ENCODE measurements at regions not wholly inside any gene's neighbourhood (a gene's known extent, or its start where the extent isn't known, plus 50 kb on each side); places are given as distances from the start of the nearest gene placed in this dataset.

DNA sequence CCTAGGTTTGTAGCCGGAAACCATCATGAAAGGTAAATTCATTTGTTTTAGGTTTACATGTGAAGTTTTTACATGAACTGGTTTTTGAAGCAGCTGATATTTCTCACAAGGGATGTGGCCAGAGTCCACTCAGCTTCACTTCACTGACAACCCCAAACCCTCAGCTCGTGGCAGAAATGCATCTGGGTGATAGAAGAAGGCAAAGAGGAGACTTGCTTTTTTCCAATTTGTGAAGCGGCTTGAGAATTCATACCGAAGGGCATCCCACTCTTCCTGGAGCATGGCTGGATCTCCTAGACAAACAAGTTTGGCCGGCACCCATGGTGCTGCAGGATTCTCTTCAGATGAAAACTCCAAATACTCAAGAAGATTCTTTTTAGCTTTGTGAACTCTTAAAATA, 392.8 kb upstream of the CNR1 start:
- no peak for DNase-seq (ENCODE audit: low spot score)

- no peak for DNase-seq (ENCODE audit: low spot score)
Observed at GRCh38 chr6:88556663-88557062, 390.5 kb upstream of the CNR1 start.

GRCh38 chr6:88548891-88549505, 382.9 kb upstream of the CNR1 start:
- no peak for DNase-seq (ENCODE audit: low spot score)

DNA sequence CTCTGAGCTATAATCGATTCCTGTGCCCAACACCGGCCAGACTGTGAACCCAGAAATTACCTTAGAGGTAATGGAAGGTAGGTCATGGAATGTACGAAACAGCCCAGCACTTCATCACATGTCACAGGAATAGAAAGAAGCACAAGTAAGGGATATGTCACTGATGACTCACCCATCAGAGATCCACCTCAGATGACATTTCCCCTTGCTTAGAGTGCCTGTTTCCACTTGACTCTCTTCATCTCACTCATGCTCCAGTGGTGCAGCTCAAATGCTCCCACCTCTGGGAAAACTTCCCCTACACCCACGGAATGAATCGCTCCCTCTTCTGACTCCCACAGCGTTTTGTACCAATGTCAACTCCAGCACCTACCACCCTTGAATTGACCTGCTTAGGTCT, 381.6 kb upstream of the CNR1 start:
- DNase-seq (ENCODE audit: low spot score) = no peak

- no peak for DNase-seq (ENCODE audit: low spot score)
Observed at GRCh38 chr6:88545991-88546390, 379.8 kb upstream of the CNR1 start.

DNA sequence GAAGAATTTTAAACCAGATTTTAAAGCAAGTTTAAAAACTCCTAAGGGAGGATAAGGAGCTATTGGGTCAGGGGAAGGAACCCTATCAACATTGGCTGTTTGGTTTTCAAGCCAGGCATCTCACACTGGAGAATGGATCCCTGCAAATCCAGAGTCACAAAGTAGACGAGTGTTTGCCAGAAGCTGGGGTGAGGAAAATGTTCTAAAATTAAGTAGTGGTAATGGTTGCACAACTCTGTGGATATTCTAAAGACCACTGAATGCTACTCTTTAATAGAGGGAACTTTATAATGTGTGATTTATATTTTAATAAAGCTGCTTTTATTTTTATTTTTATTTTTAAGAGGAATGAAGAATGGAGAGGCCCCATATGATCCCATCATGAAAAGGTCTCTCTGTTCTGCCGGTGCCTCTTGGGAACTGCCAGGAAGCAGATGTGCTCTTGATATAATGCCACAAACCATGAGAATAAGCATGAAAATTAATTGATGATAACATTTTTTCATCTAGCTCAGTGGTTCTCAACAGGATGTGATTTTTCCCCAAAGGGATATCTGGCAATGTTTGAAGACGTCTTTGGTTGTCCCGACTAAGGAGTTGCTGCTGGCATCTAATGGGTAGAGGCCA, 379.0 kb upstream of the CNR1 start:
- DNase-seq (ENCODE audit: low spot score) = no peak

- DNase-seq (ENCODE audit: low spot score) = no peak
Observed at GRCh38 chr6:88539295-88539764, 373.2 kb upstream of the CNR1 start.

GRCh38 chr6:88538840-88539239, 372.7 kb upstream of the CNR1 start:
- DNase-seq (ENCODE audit: low spot score) = no peak

DNA sequence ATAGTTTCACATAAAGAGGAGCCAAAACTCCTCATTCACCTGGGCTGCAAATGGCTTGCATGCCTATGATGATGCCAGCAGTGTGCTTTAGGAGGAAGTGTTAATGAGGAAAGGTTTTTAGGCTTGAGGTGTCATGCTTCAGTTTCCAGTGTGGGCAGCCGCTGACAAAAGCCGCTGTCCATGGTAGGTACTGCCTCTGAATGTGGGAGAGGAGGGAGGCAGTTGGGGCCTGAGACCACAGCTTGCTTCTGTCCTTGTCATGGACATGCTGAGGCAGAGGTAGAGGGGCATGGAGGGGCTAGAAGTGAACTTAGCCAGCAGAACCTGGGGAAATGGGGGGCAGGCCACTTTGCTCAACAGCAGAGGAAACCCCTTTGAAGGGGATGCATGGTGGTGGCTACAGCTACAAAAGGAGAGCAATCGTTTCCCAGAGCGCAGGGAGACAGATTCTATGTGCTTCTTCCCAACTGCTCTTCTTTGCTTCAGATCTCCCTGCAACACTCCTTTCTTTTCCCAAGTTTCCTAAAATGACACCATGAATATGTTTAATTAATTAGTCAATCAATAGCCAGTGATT, 372.1 kb upstream of the CNR1 start:
- no peak for DNase-seq (ENCODE audit: low spot score)

DNA sequence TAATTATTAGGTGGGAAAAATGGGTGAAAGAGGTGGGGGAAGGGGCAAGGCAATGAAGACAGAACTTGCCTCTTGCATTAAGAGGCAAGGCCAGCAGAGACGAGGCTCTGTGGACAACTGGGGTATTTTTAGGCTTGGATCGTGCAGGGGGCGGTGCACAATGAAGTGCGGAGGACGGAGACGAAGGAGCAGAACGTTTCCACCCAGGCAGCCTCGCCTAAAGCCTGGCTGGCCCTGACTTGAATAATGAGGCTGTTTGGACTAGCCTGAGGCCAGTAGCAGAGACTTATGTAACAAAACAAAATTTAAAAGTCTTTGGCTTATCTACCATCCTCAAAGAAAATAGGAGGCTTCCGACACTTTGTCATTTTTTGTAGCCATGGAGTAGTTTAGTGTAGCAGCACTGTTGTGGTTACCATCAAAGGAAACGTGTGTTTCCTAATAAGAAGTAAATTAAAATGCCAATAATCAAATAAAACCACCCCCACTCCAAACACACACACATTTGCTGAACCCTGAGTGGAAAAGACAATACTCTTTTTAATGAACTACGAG, 370.0 kb upstream of the CNR1 start:
- no peak for DNase-seq (ENCODE audit: low spot score)

DNA sequence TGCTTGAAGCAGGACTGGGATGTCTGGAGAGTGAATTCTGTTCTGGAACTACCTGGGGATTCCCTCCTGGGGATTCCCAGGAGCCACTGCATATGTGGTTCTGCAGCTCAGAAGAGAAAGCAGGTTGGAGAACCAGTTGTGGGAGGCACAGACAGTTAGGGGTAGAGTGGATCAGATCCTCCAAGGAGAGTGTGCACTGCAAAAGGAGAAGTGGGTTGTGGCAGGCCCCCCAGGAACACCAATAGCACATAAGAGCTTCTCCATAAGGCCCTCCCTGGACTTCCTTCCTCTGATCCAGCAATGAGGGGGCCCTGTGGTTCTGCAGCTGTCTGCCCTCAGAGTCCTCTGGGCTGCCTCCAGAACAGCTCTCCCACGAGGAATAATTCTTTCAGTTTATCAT, 369.2 kb upstream of the CNR1 start:
- DNase-seq (ENCODE audit: low spot score) = peak; percentile 8

DNA sequence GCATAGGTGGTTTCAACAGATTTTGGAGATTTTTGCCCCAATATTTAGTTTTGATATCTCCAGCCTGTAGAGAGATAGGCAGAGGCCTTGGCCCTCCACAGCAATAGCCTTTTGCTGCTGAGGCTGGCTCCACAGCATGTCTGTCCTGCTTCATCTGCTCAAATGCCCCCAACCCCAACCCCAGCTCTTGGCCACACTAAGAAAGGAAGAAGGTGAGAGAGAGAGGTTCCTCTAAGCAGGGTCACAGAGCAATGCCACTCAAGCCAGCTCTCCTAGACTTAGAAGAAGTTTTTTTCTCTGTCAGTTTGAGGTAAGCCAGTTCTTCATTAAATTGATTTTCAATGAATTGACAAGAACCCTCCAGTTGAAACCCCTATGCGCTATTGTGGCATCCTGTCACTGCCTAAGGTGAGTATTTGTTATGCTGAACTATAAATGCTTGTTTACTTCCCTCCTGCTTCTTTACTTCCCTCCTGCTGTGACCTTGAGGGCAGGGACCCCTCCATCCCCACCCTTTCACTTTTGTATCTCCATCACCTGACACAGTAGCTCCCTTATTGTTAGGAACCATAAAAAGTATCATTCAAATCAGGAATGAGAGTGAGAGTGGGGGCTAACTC, 366.2 kb upstream of the CNR1 start:
- no peak for DNase-seq (ENCODE audit: low spot score)

DNA sequence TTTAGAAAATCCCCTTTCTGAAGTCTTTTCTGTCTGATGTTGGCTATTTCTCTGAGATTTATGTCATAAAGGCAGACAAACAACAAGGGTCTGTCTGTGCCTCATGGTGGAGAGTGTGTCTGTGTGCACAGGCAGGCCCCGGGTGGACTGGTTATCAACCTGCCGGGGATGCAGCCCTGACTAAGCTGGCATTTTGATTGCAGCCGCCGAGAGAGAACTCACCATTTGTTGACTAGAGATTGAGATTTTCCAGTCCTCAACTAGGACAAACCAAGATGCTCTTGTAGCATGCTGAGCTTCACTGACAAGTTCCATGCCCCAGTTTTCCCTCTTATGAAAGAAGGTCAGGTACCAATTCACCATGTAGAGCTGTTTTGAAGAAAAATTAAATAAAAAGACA, 363.6 kb upstream of the CNR1 start:
- DNase-seq (ENCODE audit: low spot score) = no peak

DNA sequence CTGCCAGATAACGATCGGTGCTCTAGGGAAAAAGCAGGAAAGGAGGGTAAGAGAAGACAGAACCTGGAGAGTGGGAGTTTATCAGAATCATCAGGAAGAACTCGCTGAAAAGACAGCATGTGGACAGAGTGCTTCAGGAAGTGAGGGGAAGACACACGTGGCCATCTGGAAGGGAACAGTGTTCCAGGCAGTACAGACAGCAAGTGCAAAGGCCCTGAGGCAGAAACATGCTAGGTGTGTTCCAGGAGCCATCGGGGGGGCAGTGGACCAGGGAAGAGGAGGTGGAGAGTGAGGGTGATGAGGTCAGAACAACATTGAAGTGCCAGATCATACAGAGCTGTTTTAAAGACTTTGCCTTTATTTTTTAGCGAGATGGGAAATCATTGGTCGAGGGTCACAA, 354.3 kb upstream of the CNR1 start:
- no peak for DNase-seq (ENCODE audit: low spot score)

GRCh38 chr6:88520017-88520338, 353.8 kb upstream of the CNR1 start:
- DNase-seq (ENCODE audit: low spot score) = no peak

DNA sequence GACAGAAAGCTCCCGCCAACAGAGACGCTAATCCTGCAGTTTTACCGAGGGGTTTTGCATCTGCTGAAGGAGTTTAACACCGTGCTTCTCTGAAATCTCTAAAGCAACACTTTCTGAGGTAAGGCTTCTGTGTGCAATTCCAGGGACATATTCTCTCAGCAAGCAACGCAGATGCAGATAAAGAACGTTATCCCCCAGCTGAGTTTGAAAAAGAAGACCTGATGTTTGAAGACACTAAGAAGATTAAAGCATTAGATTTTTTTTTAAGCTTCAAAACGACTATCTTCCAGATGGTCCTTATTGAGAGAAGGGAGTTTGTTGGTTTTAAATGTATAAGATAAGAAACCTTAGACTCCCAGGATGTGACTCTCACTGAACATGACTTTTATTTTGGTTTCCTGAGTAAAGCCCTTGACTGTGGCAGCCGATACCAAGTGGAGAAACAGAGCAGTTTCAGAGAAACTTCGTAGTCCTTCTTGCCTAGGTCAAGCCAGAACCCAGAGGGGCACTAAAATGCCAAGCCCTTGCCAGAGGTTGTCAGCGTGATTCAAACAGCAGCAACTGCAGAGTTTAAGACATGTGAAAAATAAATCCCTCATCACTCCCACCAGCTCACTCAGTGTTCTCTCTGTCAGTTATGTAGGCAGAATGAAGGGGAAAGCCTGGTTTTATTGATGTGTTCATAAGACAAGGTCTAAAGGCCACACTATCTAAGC, 353.3 kb upstream of the CNR1 start:
- no peak for DNase-seq (ENCODE audit: low spot score)

- no peak for DNase-seq (ENCODE audit: low spot score)
Observed at GRCh38 chr6:88517737-88518136, 351.6 kb upstream of the CNR1 start.

DNA sequence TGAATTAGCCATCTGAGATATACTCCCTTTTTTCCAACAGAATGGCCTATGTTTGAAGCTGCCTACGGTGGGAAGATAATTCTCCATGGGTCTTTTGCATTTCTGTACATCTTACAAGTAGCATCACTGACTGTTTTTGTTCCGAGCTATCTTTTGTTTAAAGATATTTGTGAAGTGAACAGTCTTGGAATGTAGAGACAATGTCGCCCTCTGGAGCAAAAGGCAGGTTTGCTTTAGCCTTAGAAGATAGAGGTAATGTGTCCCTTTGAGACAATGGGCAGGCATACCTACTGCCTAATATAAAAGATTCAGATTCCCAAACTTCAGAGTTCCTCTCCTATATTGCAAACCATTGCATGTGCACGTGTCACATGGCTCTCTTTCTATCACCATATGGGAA, 347.8 kb upstream of the CNR1 start:
- no peak for DNase-seq (ENCODE audit: low spot score)

DNA sequence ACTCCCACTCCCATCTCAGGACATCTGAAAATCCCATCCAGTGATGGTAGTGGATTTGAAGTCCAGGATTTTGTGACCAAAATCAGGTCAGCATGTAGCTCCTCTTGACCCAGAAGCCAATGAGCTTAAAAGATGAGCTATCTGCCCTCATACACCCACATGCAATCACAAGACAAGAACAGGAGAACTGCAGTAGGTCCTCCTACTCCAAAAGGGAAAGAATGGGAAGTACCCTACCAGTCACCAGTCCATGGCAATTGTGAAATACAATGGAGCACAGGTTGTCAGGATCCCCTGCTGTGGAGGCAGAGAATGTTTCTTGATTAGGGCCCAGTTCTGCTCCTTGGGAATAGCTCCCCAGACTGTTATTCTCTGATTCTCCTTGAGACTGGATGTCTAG, 347.3 kb upstream of the CNR1 start:
- DNase-seq (ENCODE audit: low spot score) = no peak

GRCh38 chr6:88512951-88513350, 346.8 kb upstream of the CNR1 start:
- DNase-seq (ENCODE audit: low spot score) = no peak

DNA sequence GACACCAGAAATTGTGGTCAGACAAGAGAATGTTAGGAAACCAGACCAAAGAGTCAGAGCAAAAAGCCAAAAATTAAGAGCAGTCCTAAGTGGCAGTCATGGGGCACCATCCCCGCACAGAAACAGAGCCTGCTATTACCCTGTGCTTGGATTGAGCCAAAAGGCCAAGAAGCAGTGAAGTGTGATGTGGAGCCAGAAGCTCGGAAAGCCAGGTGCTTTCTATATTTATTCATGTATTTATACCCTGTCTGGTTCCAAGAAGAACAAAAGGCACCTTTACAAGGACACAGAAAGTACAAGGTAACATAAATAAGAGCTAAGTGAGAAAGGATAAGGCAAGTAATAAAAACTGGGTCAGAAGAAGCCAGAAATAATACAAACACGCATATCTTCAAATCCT, 336.2 kb upstream of the CNR1 start:
- DNase-seq (ENCODE audit: low spot score) = peak; percentile 7

DNA sequence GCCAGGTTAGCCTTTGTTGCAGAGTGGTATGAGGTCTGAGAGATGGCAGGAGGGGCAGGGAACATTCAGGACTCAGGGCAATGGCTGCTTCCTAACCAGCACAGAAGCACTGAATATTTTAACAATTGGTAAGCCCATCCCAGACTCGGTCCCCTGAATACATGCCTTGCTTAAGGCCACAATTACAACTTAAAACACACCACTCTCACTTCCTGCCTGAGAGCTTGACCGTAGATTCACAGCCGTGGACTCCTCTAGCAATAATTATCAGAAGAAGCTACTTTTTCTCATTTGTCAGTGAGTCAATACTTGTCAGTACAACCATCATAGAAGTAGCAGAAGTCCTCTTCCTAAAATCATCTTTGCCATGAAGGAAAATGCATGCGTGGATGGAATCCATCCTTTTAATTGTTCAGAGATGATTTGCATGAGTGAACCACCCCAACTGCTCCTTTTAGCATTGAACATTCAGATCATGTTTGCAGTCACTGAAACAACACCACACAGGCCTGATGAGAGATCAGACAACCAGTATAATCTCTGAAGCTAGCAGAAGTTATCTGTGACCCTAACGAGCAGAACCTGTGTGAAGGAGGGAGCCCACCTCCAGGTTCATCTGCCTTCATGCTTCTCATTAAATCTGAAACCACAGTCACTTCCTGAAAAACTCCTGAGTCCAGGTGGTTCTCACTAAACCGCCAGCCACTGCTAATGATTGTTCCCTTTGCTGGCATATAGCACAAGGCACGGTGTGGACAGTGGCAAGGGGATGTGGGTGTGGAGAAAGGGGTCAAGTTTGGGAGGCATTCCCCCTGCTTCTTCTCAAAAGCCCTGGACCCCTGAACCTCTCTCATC, 333.9 kb upstream of the CNR1 start:
- no peak for DNase-seq (ENCODE audit: low spot score)

Data from pons (tissue), 1 donor.